ENCODE measurements at regions not wholly inside any gene's neighbourhood (a gene's known extent, or its start where the extent isn't known, plus 50 kb on each side); places are given as distances from the start of the nearest gene placed in this dataset.

DNA sequence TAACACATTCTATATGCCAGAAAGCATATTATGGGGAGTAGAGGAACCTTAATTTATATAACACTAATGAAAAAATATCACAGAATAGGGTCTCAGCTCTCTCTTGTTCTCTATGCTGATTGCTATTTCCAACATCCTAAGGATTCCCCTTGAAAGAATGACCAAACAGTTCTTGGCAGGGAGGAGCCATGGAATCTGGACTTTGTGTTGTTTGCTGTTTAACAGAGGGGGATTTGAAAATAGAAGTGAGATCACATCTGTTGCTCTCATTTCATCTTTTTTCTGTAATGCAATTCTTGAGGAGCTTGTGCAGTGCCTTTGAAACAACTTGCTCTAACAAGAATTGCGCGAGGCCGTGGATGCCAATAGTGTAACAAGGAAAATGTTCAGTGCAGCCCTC is 755.3 kb downstream of the TLE1 start:
- Histone ChIP-seq H2AK5ac (ENCODE audit: insufficient read length, low read length) (no peak overlapping the region), H2BK120ac (ENCODE audit: low read depth, low read length, poor library complexity, severe bottlenecking) (no peak overlapping the region), H3K27me3 (ENCODE audit: insufficient read depth, low read length) (no peaks in the 10 kb centered on the region), H3K4me2 (ENCODE audit: insufficient read depth, insufficient read length, low read length) (no peak overlapping the region), H3K9me3 (ENCODE audit: control insufficient read depth, low read depth, low read length) (no peaks in the 10 kb centered on the region), H3K23ac (ENCODE audit: insufficient read length, low read depth, low read length) (no peak overlapping the region), H4K20me1 (ENCODE audit: control insufficient read depth, insufficient read depth, insufficient read length) (no peaks in the 10 kb centered on the region), H2BK12ac (ENCODE audit: insufficient read length, low read depth, low read length) (no peak overlapping the region), H4K5ac (ENCODE audit: insufficient read length, low read depth, low read length) (no peak overlapping the region), H4K8ac (replicated peaks; ENCODE audit: insufficient read length, low read depth, low read length) (no peak overlapping the region), H2BK5ac (ENCODE audit: insufficient read length, low read length) (no peak overlapping the region), H3K4me1 (ENCODE audit: insufficient read depth, low read length) (no peaks in the 10 kb centered on the region), H3K56ac (ENCODE audit: insufficient read length, low read depth, low read length) (no peak overlapping the region), H3K9ac (ENCODE audit: extremely low read depth, insufficient read length, low read length) (no peak overlapping the region), H3K79me2 (ENCODE audit: insufficient read depth, low read length) (no peaks in the 10 kb centered on the region), H3T11ph (ENCODE audit: low read length) (no peak overlapping the region), H3K18ac (ENCODE audit: insufficient read length, low read depth, low read length) (no peak overlapping the region), H3K27ac (ENCODE audit: insufficient read length, low read depth, low read length) (no peak overlapping the region), H2BK15ac (ENCODE audit: low read depth, low read length) (no peak overlapping the region), H2AFZ (ENCODE audit: low read length) (no peak overlapping the region), H3K4ac (ENCODE audit: low read depth, low read length) (no peak overlapping the region), H3K79me1 (ENCODE audit: insufficient read depth, low read depth, low read length, poor library complexity, severe bottlenecking) (no peaks in the 10 kb centered on the region), H3K23me2 (ENCODE audit: insufficient read length, low read depth, low read length, poor library complexity, severe bottlenecking) (no peaks in the 10 kb centered on the region), H4K91ac (ENCODE audit: insufficient read length, low read depth, low read length) (no peak overlapping the region), H3K14ac (ENCODE audit: insufficient read depth, low read length) (no peak overlapping the region), H2BK20ac (ENCODE audit: low read depth, low read length, poor library complexity, severe bottlenecking) (no peak overlapping the region)
- WGBS (ENCODE audit: extremely low coverage, insufficient read length, low lambda C conversion rate), result no CpG with 5 or more reads among the region's 3 CpGs
- Mint-ChIP-seq H3K4me3 (no peak overlapping the region), H3K27ac (no peak overlapping the region), H3K36me3 (ENCODE audit: insufficient read depth in 1 of 3, low read depth in 3 of 3) (no peaks in the 10 kb centered on the region), H3K27me3 (ENCODE audit: low read depth) (no peaks in the 10 kb centered on the region), H3K4me1 (peaks cover 0 to 2% of the 10 kb centered on the region in 2 experiments; a peak in 1 of 4 replicates), H3K9me3 (no peaks in the 10 kb centered on the region)
- TF ChIP-seq, protein P1, sequence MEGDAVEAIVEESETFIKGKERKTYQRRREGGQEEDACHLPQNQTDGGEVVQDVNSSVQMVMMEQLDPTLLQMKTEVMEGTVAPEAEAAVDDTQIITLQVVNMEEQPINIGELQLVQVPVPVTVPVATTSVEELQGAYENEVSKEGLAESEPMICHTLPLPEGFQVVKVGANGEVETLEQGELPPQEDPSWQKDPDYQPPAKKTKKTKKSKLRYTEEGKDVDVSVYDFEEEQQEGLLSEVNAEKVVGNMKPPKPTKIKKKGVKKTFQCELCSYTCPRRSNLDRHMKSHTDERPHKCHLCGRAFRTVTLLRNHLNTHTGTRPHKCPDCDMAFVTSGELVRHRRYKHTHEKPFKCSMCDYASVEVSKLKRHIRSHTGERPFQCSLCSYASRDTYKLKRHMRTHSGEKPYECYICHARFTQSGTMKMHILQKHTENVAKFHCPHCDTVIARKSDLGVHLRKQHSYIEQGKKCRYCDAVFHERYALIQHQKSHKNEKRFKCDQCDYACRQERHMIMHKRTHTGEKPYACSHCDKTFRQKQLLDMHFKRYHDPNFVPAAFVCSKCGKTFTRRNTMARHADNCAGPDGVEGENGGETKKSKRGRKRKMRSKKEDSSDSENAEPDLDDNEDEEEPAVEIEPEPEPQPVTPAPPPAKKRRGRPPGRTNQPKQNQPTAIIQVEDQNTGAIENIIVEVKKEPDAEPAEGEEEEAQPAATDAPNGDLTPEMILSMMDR (conservative IDR thresholded peaks at IDR 0.05), result no peak
- DNase-seq, result no peak

Data from H9 (cell line).